SK-N-MC (cell line): ENCODE measurements at regions not wholly inside any gene's neighbourhood (a gene's known extent, or its start where the extent isn't known, plus 50 kb on each side); places are given as distances from the start of the nearest gene placed in this dataset.

Source experiments
- EZH2 ChIP-seq: fragments of 200-600 bp; sonication (generic); IDR thresholded peaks from one replicate; pipeline ENCODE4 v1.6.1; 2017; ENCODE audit warnings: antibody characterized with exemption
- FOXP2 ChIP-seq: optimal IDR thresholded peaks from 2 replicates; pipeline ENCODE3; 2011; ENCODE audit warnings: mild to moderate bottlenecking, moderate library complexity; ENCODE audit not compliant: insufficient read depth; ENCODE audit errors: extremely low read length, control extremely low read depth
- POLR2AphosphoS5 ChIP-seq: IDR thresholded peaks from 2 replicates; pipeline ENCODE4 v1.6.1; 2012; ENCODE audit warnings: mild to moderate bottlenecking, low read depth, low read length, borderline replicate concordance

DNA sequence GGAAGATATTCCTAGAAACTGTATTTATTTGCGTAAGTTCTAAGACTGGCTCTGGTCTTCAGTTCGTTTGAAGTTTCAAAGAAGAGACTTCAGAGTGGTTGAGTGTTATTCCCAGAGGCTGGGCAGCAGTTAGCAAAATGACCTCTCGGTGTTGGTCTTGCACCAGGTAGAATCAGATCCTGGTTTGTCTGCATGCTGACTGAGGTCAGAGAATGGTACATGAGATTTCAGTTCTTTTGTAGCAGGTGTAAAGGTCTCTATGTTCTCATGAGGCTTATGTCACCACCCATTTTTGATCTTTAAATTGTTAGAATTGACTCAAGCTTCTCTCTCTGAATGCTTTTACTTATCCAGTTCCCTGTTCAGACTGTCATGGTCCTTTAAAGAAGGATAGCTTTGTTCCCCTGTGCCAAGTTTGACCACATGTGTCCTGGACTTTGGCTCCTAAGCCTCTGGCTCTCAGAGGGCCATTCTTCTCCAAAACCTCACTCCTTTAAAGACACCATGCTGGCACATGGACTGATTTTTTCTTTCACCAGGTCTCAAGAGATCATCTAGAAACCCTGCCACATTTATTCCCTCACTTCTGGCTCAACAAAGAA is 355.8 kb upstream of the BOD1L1 start:
- TF ChIP-seq POLR2AphosphoS5 = no peak
- no peak for TF ChIP-seq EZH2
- no peak for TF ChIP-seq FOXP2
